ENCODE measurements at regions not wholly inside any gene's neighbourhood (a gene's known extent, or its start where the extent isn't known, plus 50 kb on each side); places are given as distances from the start of the nearest gene placed in this dataset.

- TF ChIP-seq POLR2A (IDR thresholded peaks at IDR 0.05) (no peak), CTCF (IDR thresholded peaks at IDR 0.05) (no peak)
Measured at GRCh38 chr18:7168408-7168807, 50.8 kb upstream of the LAMA1 start.

Measured in heart left ventricle (tissue), 13 donors.